HEK293T (cell line): ENCODE measurements at regions not wholly inside any gene's neighbourhood (a gene's known extent, or its start where the extent isn't known, plus 50 kb on each side); places are given as distances from the start of the nearest gene placed in this dataset.

Experiments
- CTCF ChIA-PET: fragments of 350-600 bp; formaldehyde crosslinking; extraction: SDS; loops from one replicate; lab custom pipeline; 2021; ENCODE audit warnings: antibody characterized with exemption, inconsistent platforms; lab: Yijun Ruan, JAX
- POLR2A ChIA-PET: fragments of 350-600 bp; formaldehyde crosslinking; extraction: SDS; loops from one replicate; lab custom pipeline; 2020; ENCODE audit warnings: antibody characterized with exemption, inconsistent platforms; lab: Yijun Ruan, JAX
- DNase-seq: peaks from one replicate; pipeline ENCODE4 v3.0.0; 2012; ENCODE audit warnings: mixed read lengths; ENCODE audit errors: extremely low spot score
- ARNT ChIP-seq: fragments of 450-650 bp; IDR thresholded peaks from 2 replicates; pipeline ENCODE4 v1.6.1; 2017; ENCODE audit warnings: mild to moderate bottlenecking
- BHLHE40 ChIP-seq: fragments of 450-650 bp; IDR thresholded peaks from 2 replicates; pipeline ENCODE4 v1.6.1; 2016; ENCODE audit warnings: mild to moderate bottlenecking, moderate library complexity, borderline replicate concordance
- CTBP1 ChIP-seq: fragments of 450-650 bp; IDR thresholded peaks from 2 replicates; pipeline ENCODE4 v1.6.1; 2016; ENCODE audit warnings: borderline replicate concordance
- ELF4 ChIP-seq: fragments of 450-650 bp; IDR thresholded peaks from 2 replicates; pipeline ENCODE4 v1.6.1; 2017; ENCODE audit warnings: antibody characterized with exemption
- FOXA1 ChIP-seq: fragments of 450-650 bp; IDR thresholded peaks from 2 replicates; pipeline ENCODE4 v1.6.1; 2016; ENCODE audit warnings: mild to moderate bottlenecking
- FOXK2 ChIP-seq: fragments of 450-650 bp; IDR thresholded peaks from 2 replicates; pipeline ENCODE4 v1.6.1; 2016; ENCODE audit warnings: mild to moderate bottlenecking
- FOXM1 ChIP-seq: fragments of 450-650 bp; IDR thresholded peaks from 2 replicates; pipeline ENCODE4 v1.6.1; 2017; ENCODE audit warnings: mild to moderate bottlenecking, borderline replicate concordance
- HDGF ChIP-seq: fragments of 450-650 bp; IDR thresholded peaks from 2 replicates; pipeline ENCODE4 v1.6.1; 2017; ENCODE audit warnings: antibody characterized with exemption, borderline replicate concordance
- L3MBTL2 ChIP-seq: fragments of 450-650 bp; conservative IDR thresholded peaks from 2 replicates; pipeline ENCODE4 v1.6.1; 2016; ENCODE audit warnings: mild to moderate bottlenecking
- LEF1 ChIP-seq: fragments of 450-650 bp; IDR thresholded peaks from 2 replicates; pipeline ENCODE4 v1.6.1; 2017; ENCODE audit warnings: mild to moderate bottlenecking, borderline replicate concordance
- NFRKB ChIP-seq: fragments of 450-650 bp; IDR thresholded peaks from 2 replicates; pipeline ENCODE4 v1.6.1; 2016; ENCODE audit warnings: mild to moderate bottlenecking, moderate library complexity
- PKNOX1 ChIP-seq: fragments of 450-650 bp; IDR thresholded peaks from 2 replicates; pipeline ENCODE4 v1.6.1; 2016
- SP1 ChIP-seq: fragments of 450-650 bp; IDR thresholded peaks from 2 replicates; pipeline ENCODE4 v1.6.1; 2017
- SUZ12 ChIP-seq: fragments of 450-650 bp; IDR thresholded peaks from 2 replicates; pipeline ENCODE4 v1.6.1; 2016; ENCODE audit warnings: mild to moderate bottlenecking
- TARDBP ChIP-seq: fragments of 450-650 bp; IDR thresholded peaks from 2 replicates; pipeline ENCODE4 v1.6.1; 2016
- ZNF384 ChIP-seq: fragments of 450-650 bp; IDR thresholded peaks from 2 replicates; pipeline ENCODE4 v1.6.1; 2016

- no peak for DNase-seq
- ChIA-PET POLR2A (no interaction called here), CTCF (no interaction called here)
- no peak for TF ChIP-seq PKNOX1
- no peak for TF ChIP-seq BHLHE40
Observed at GRCh38 chr20:60840971-60841370, 411.1 kb upstream of the CDH4 start.

- ChIA-PET CTCF (no interaction called here), POLR2A (no interaction called here)
- DNase-seq = no peak
- TF ChIP-seq ELF4 (no peak), TARDBP (no peak), SP1 (no peak), FOXM1 (no peak), NFRKB (no peak), LEF1 (no peak), SUZ12 (no peak), FOXK2 (no peak), FOXA1 (no peak), CTBP1 (no peak), ZNF384 (no peak), ARNT (no peak), HDGF (no peak), PKNOX1 (no peak)
Observed at GRCh38 chr20:60845146-60845545, 406.9 kb upstream of the CDH4 start.

- CTCF ChIA-PET = interaction anchor here (0.7 kb wide), 1 partner anchor 368 kb away, joined by 3 read pairs; no protein-coding TSS in a partner anchor
- TF ChIP-seq ARNT (no peak), TARDBP (no peak), FOXM1 (no peak), PKNOX1 (no peak), NFRKB (no peak), LEF1 (no peak)
- POLR2A ChIA-PET = no interaction called here
- peak; percentile 26 for DNase-seq
Observed at GRCh38 chr20:60851826-60852704, 400.0 kb upstream of the CDH4 start.

GRCh38 chr20:60857708-60858107 is 394.4 kb upstream of the CDH4 start:
- no peak for TF ChIP-seq HDGF
- no peak for TF ChIP-seq FOXK2
- TF ChIP-seq PKNOX1 = no peak
- TF ChIP-seq FOXM1 = no peak
- TF ChIP-seq FOXA1 = no peak
- no peak for TF ChIP-seq L3MBTL2
- no peak for TF ChIP-seq SUZ12
- no peak for TF ChIP-seq ELF4
- no peak for TF ChIP-seq ARNT
- TF ChIP-seq SP1 = no peak
- DNase-seq = no peak
- ChIA-PET CTCF (no interaction called here), POLR2A (no interaction called here)

- ChIA-PET CTCF (no interaction called here), POLR2A (no interaction called here)
- TF ChIP-seq ELF4 = no peak
- no peak for DNase-seq
Observed at GRCh38 chr20:60862601-60863000, 389.5 kb upstream of the CDH4 start.

GRCh38 chr20:60863548-60863947 is 388.5 kb upstream of the CDH4 start:
- CTCF ChIA-PET = no interaction called here

More at GRCh38 chr20:60863548-60863947, 388.5 kb upstream of the CDH4 start:
- POLR2A ChIA-PET = no interaction called here
- no peak for DNase-seq
- no peak for TF ChIP-seq FOXA1
- TF ChIP-seq SP1 = no peak
- TF ChIP-seq BHLHE40 = no peak
- no peak for TF ChIP-seq FOXK2
- TF ChIP-seq LEF1 = no peak
- TF ChIP-seq HDGF = no peak
- no peak for TF ChIP-seq PKNOX1
- TF ChIP-seq NFRKB = no peak
